SK-N-MC (cell line): ENCODE measurements at regions not wholly inside any gene's neighbourhood (a gene's known extent, or its start where the extent isn't known, plus 50 kb on each side); places are given as distances from the start of the nearest gene placed in this dataset.

Experiments used
- EZH2 ChIP-seq: fragments of 200-600 bp; sonication (generic); IDR thresholded peaks from one replicate; pipeline ENCODE4 v1.6.1; 2017; ENCODE audit warnings: antibody characterized with exemption
- POLR2AphosphoS5 ChIP-seq: IDR thresholded peaks from 2 replicates; pipeline ENCODE4 v1.6.1; 2012; ENCODE audit warnings: mild to moderate bottlenecking, low read depth, low read length, borderline replicate concordance

- TF ChIP-seq POLR2AphosphoS5 (no peak), EZH2 (no peak)
Observed at GRCh38 chr11:127875131-127875530, 712.2 kb downstream of the ETS1 start.
